Epithelial cell of esophagus (primary cell): ENCODE measurements at regions not wholly inside any gene's neighbourhood (a gene's known extent, or its start where the extent isn't known, plus 50 kb on each side); places are given as distances from the start of the nearest gene placed in this dataset.

Source experiments
- DNase-seq: peaks from one replicate; pipeline ENCODE4 v3.0.0; 2010; ENCODE audit warnings: low read depth
- H3K4me3 ChIP-seq: 2 replicates; pipeline ENCODE4 v1.5.1; 2011; ENCODE audit warnings: mild to moderate bottlenecking, low read length, control low read depth
- TF ChIP-seq, protein P1 (sequence below): IDR thresholded peaks from 2 replicates; pipeline ENCODE4 v1.5.1; 2011; ENCODE audit warnings: low read depth, mild to moderate bottlenecking, low read length, control low read depth, inconsistent platforms; ENCODE audit not compliant: insufficient read depth; ENCODE audit errors: missing control alignments

DNA sequence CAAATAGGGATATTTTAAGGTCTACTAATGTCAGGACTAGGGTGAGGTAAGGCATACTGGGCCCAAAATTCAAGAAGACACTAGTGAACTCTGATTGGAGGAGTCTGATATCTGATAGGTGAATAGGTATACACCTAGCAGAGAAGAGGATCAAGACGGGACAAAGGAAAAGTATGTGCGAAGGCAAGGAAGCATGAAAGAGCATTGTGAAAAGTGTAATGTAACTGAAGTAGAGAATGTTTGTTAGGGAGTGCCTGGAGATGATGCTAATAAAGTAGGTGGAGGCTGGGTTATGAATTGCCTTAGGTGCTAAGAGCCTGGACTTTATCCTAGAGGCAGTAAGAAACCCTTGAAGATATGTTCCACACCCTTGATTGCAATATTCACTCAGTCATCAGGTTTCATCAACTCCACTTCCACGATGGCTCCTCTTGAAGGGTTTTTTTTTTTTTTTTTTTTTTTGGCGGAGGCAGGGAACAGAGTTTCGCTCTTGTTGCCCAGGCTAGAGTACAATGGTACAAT lies 49.9 kb upstream of the XIAP start:
- no peak overlapping the region for H3K4me3 ChIP-seq
- peak; percentile 51 for DNase-seq
- TF ChIP-seq, protein P1, sequence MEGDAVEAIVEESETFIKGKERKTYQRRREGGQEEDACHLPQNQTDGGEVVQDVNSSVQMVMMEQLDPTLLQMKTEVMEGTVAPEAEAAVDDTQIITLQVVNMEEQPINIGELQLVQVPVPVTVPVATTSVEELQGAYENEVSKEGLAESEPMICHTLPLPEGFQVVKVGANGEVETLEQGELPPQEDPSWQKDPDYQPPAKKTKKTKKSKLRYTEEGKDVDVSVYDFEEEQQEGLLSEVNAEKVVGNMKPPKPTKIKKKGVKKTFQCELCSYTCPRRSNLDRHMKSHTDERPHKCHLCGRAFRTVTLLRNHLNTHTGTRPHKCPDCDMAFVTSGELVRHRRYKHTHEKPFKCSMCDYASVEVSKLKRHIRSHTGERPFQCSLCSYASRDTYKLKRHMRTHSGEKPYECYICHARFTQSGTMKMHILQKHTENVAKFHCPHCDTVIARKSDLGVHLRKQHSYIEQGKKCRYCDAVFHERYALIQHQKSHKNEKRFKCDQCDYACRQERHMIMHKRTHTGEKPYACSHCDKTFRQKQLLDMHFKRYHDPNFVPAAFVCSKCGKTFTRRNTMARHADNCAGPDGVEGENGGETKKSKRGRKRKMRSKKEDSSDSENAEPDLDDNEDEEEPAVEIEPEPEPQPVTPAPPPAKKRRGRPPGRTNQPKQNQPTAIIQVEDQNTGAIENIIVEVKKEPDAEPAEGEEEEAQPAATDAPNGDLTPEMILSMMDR, result no peak
